Left lung (tissue), 4 donors: ENCODE measurements at regions not wholly inside any gene's neighbourhood (a gene's known extent, or its start where the extent isn't known, plus 50 kb on each side); places are given as distances from the start of the nearest gene placed in this dataset.

ENCODE experiments used
- ATAC-seq: fragments of 200-7000 bp; cut with Tn5 transposase; one replicate; pipeline ENCODE4 v1.9.1; 2020; ENCODE audit warnings: moderate library complexity
- DNase-seq, 4 donors: peaks; one replicate each; pipeline ENCODE4 v3.0.0-alpha.2; 2013 to 2020
- H3K27ac ChIP-seq, 2 donors: fragments of 200-600 bp; sonication (generic) in 1 of 2; one replicate each; pipeline versions ENCODE4 v1.5.0 to v1.8.0; 2020 to 2021
- H3K27me3 ChIP-seq, 2 donors: fragments of 200-600 bp; sonication (generic) in 1 of 2; one replicate each; pipeline versions ENCODE4 v1.5.0 to v1.8.0; 2020 to 2021
- H3K36me3 ChIP-seq, 2 donors: fragments of 200-600 bp; sonication (generic) in 1 of 2; one replicate each; pipeline versions ENCODE4 v1.5.0 to v1.8.0; 2020 to 2021
- H3K4me1 ChIP-seq, 2 donors: fragments of 200-600 bp; one replicate each; pipeline ENCODE4 v1.8.0; 2021
- H3K4me3 ChIP-seq, 2 donors: fragments of 200-600 bp; sonication (generic) in 1 of 2; one replicate each; pipeline versions ENCODE4 v1.5.0 to v1.8.0; 2020 to 2021; ENCODE audit warnings: mild to moderate bottlenecking in 1 of 2
- H3K9me3 ChIP-seq, 2 donors: fragments of 200-600 bp; sonication (generic) in 1 of 2; one replicate each; pipeline versions ENCODE4 v1.5.0 to v1.8.0; 2020 to 2021
- CTCF ChIP-seq, 2 donors: fragments of 200-600 bp; sonication (generic) in 1 of 2; IDR thresholded peaks; one replicate each; pipeline versions ENCODE4 v1.5.0 to v1.8.0; 2021; ENCODE audit warnings: antibody characterized with exemption in 2 of 2
- intact Hi-C, 2 donors: fragments of 100-400 bp; cut with DNase I; formaldehyde crosslinking; loops; one replicate each; pipeline versions ENCODE4 v1.11.2 to v1.14.2; 2022
- donor health status: DM: no; HTN: yes; CAD: no.
- donor health status: DM: no; HTN: no; CAD: no.

DNA sequence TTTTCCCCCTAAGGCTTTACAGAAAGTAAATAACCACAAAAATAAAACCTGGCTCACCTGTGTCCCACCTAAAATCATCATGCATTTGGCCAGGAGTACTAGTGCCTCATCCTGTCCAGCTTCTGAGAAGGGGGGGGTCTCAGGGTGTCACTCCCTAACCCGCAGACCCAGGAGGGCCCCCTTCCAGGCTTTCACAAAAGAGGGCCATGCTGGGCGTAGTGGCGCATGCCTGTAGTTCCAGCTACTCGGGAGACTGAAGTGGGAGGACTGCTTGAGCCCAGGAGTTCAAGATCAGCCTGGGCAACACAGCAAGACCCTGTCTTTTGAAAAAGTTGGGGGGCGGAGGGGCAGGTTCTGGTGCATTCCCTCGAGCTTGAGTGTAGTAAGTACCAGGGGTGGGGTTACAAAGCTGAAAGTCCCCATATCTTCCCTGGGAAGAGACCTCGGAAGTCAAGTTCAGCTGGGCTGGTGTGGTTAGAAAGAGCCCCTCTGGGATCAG is 259.3 kb downstream of the PARN start:
- no peak for ATAC-seq
- no peaks in the 10 kb centered on the region for H3K4me1 ChIP-seq
- no peak overlapping the region for H3K4me3 ChIP-seq
- no peaks in the 10 kb centered on the region for H3K36me3 ChIP-seq
- intact Hi-C loops, result no loop called here
- no peaks in the 10 kb centered on the region for H3K9me3 ChIP-seq
- peak in 1 of 4 donors; percentile 16 for DNase-seq
- no peak overlapping the region for H3K27ac ChIP-seq
- TF ChIP-seq CTCF (IDR thresholded peaks at IDR 0.05), result no peak
- peaks cover 0 to 4% of the 10 kb centered on the region in 2 donors for H3K27me3 ChIP-seq

- peak; percentile 58 for ATAC-seq
- peaks cover 0 to 4% of the 10 kb centered on the region in 2 donors for H3K27me3 ChIP-seq
- DNase-seq, result peak in 1 of 4 donors; percentile 74
- intact Hi-C loops, result no loop called here
- H3K4me1 ChIP-seq, result no peaks in the 10 kb centered on the region
- H3K4me3 ChIP-seq, result no peak overlapping the region
- no peaks in the 10 kb centered on the region for H3K36me3 ChIP-seq
- no peak overlapping the region for H3K27ac ChIP-seq
- TF ChIP-seq CTCF (IDR thresholded peaks at IDR 0.05), result no peak
- H3K9me3 ChIP-seq, result no peaks in the 10 kb centered on the region
These were observed 260.1 kb downstream of the PARN start for GRCh38 chr16:14369734-14370598.

DNA sequence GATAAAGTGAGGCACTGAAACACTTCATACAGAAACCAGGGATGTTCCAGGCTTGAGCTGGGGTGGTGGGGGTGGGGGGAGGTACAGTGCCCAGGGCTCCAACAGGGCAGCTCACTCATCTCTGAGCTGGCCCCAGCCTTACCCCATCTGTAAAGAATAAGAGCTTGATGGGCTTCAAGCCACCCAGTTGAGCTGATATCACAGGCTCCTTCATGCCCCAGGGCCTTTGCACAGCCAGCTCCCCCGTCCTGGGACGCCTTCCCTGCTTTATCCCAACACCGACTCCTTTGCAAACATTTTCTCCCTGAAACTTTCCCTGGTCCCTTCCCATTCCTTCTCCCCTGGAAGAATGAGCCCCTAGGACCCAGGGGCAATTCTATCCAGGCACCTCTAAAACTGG is 261.7 kb downstream of the PARN start:
- H3K27ac ChIP-seq, result no peak overlapping the region
- H3K36me3 ChIP-seq, result no peaks in the 10 kb centered on the region
- H3K9me3 ChIP-seq, result no peaks in the 10 kb centered on the region
- peak in 1 of 4 donors; percentile 9 for DNase-seq
- H3K4me3 ChIP-seq, result no peak overlapping the region
- intact Hi-C loops, result no loop called here
- peaks cover 0 to 4% of the 10 kb centered on the region in 2 donors for H3K27me3 ChIP-seq
- TF ChIP-seq CTCF (IDR thresholded peaks at IDR 0.05), result no peak
- no peaks in the 10 kb centered on the region for H3K4me1 ChIP-seq
- no peak for ATAC-seq

GRCh38 chr16:14366974-14367707 is 262.9 kb downstream of the PARN start:
- no peak overlapping the region for H3K4me3 ChIP-seq
- H3K27ac ChIP-seq, result no peak overlapping the region
- ATAC-seq (no peak), DNase-seq (peak in 1 of 4 donors; percentile 49)
- no peaks in the 10 kb centered on the region for H3K9me3 ChIP-seq
- no peaks in the 10 kb centered on the region for H3K36me3 ChIP-seq
- no peaks in the 10 kb centered on the region for H3K4me1 ChIP-seq
- no peak for TF ChIP-seq CTCF (IDR thresholded peaks at IDR 0.05)
- peaks cover 0 to 4% of the 10 kb centered on the region in 2 donors for H3K27me3 ChIP-seq
- intact Hi-C loops, result no loop called here

GRCh38 chr16:14366447-14366846 is 263.6 kb downstream of the PARN start:
- H3K9me3 ChIP-seq, result no peaks in the 10 kb centered on the region
- ATAC-seq (no peak), DNase-seq (peak in 1 of 4 donors; percentile 17)
- H3K4me1 ChIP-seq, result no peaks in the 10 kb centered on the region
- H3K27ac ChIP-seq, result no peak overlapping the region
- H3K27me3 ChIP-seq, result peaks cover 0 to 4% of the 10 kb centered on the region in 2 donors
- no peak overlapping the region for H3K4me3 ChIP-seq
- no peaks in the 10 kb centered on the region for H3K36me3 ChIP-seq
- TF ChIP-seq CTCF (IDR thresholded peaks at IDR 0.05), result no peak
- intact Hi-C loops, result no loop called here
